Neural progenitor cell (in vitro differentiated cells): ENCODE measurements at regions not wholly inside any gene's neighbourhood (a gene's known extent, or its start where the extent isn't known, plus 50 kb on each side); places are given as distances from the start of the nearest gene placed in this dataset.

Experiments used
- DNase-seq: peaks from one replicate; pipeline ENCODE4 v3.0.0-alpha.2; 2016; ENCODE audit warnings: low spot score
- H2AFZ ChIP-seq: fragments of 200-600 bp; sonication (generic); replicated peaks from 2 replicates; pipeline ENCODE4 v1.6.1; 2016; ENCODE audit warnings: antibody characterized with exemption
- H3F3A ChIP-seq: fragments of 200-600 bp; sonication (generic); 2 replicates; pipeline ENCODE4 v1.6.1; 2016; ENCODE audit warnings: antibody characterized with exemption, low read depth
- H3K27ac ChIP-seq: fragments of 200-600 bp; sonication (generic); 2 replicates; pipeline ENCODE4 v1.5.1; 2016; ENCODE audit warnings: mild to moderate bottlenecking
- H3K27me3 ChIP-seq: fragments of 200-600 bp; sonication (generic); 2 replicates; pipeline ENCODE4 v1.6.1; 2016; ENCODE audit warnings: mild to moderate bottlenecking, moderate library complexity
- H3K36me3 ChIP-seq: fragments of 200-600 bp; sonication (generic); 2 replicates; pipeline ENCODE4 v1.5.1; 2016
- H3K4me1 ChIP-seq: fragments of 200-600 bp; sonication (generic); 2 replicates; pipeline ENCODE4 v1.6.1; 2016; ENCODE audit warnings: mixed run types
- H3K4me2 ChIP-seq: fragments of 200-600 bp; sonication (generic); 2 replicates; pipeline ENCODE4 v1.6.1; 2016
- H3K4me3 ChIP-seq: fragments of 200-600 bp; sonication (generic); 2 replicates; pipeline ENCODE4 v1.5.1; 2016
- H3K79me2 ChIP-seq: fragments of 200-600 bp; sonication (generic); 2 replicates; pipeline ENCODE4 v1.6.1; 2016; ENCODE audit warnings: low read depth
- H3K9ac ChIP-seq: fragments of 200-600 bp; sonication (generic); 2 replicates; pipeline ENCODE4 v1.6.1; 2016
- H3K9me3 ChIP-seq: fragments of 200-600 bp; sonication (generic); 2 replicates; pipeline ENCODE4 v1.5.1; 2016; ENCODE audit warnings: low read depth
- H4K20me1 ChIP-seq: fragments of 200-600 bp; sonication (generic); 2 replicates; pipeline ENCODE4 v1.6.1; 2016; ENCODE audit warnings: low read depth
- H3K27ac Mint-ChIP-seq: 3 replicates; pipeline ENCODE4 v1.8.0; 2021; ENCODE audit warnings: mixed read lengths
- H3K27me3 Mint-ChIP-seq: 2 replicates; pipeline ENCODE4 v1.8.0; 2022; ENCODE audit warnings: low read depth, mild to moderate bottlenecking, inconsistent platforms, moderate library complexity, mixed read lengths; ENCODE audit not compliant: insufficient read depth
- H3K36me3 Mint-ChIP-seq: 3 replicates; pipeline ENCODE4 v1.8.0; 2021; ENCODE audit warnings: mixed read lengths
- H3K4me1 Mint-ChIP-seq: 3 replicates; pipeline ENCODE4 v1.8.0; 2021; ENCODE audit warnings: mixed read lengths
- H3K4me3 Mint-ChIP-seq: 3 replicates; pipeline ENCODE4 v1.8.0; 2021; ENCODE audit warnings: mild to moderate bottlenecking, moderate library complexity, mixed read lengths
- H3K9me3 Mint-ChIP-seq: 3 replicates; pipeline ENCODE4 v1.8.0; 2020; ENCODE audit warnings: mixed read lengths
- EZH2 ChIP-seq: fragments of 200-600 bp; sonication (generic); IDR thresholded peaks from 2 replicates; pipeline ENCODE4 v1.6.1; 2017; ENCODE audit warnings: antibody characterized with exemption, mild to moderate bottlenecking, moderate library complexity
- EZH2phosphoT487 ChIP-seq: fragments of 200-600 bp; sonication (generic); IDR thresholded peaks from 2 replicates; pipeline ENCODE4 v1.6.1; 2017; ENCODE audit warnings: antibody characterized with exemption
- TF ChIP-seq, protein P1 (sequence below): fragments of 200-600 bp; sonication (generic); IDR thresholded peaks from 2 replicates; pipeline ENCODE4 v1.5.1; 2017; ENCODE audit warnings: antibody characterized with exemption, mild to moderate bottlenecking

DNA sequence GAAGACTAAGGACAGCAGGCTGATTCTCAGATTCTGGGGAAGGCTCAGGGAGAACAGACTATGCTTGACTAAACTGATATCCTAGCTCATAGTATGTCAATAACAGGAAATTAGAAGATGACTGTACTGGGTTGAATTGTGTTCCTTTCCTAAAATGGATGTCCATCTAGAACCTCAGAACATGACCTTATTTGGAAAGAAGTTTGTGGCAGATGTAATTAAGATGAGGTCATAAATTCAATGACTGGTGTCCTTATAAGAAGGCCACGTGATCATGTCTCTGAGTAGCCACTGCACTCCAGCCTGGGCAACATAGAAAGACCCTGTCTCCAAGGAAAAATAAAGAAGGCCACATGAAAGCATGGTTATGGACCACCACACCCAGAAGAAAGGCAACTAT lies 113.9 kb upstream of the STMND1 start:
- no peak for TF ChIP-seq EZH2
- no peak for TF ChIP-seq EZH2phosphoT487
- TF ChIP-seq, protein P1, sequence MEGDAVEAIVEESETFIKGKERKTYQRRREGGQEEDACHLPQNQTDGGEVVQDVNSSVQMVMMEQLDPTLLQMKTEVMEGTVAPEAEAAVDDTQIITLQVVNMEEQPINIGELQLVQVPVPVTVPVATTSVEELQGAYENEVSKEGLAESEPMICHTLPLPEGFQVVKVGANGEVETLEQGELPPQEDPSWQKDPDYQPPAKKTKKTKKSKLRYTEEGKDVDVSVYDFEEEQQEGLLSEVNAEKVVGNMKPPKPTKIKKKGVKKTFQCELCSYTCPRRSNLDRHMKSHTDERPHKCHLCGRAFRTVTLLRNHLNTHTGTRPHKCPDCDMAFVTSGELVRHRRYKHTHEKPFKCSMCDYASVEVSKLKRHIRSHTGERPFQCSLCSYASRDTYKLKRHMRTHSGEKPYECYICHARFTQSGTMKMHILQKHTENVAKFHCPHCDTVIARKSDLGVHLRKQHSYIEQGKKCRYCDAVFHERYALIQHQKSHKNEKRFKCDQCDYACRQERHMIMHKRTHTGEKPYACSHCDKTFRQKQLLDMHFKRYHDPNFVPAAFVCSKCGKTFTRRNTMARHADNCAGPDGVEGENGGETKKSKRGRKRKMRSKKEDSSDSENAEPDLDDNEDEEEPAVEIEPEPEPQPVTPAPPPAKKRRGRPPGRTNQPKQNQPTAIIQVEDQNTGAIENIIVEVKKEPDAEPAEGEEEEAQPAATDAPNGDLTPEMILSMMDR = no peak
- Histone ChIP-seq H3K4me2 (no peak overlapping the region), H4K20me1 (no peaks in the 10 kb centered on the region), H3K79me2 (no peaks in the 10 kb centered on the region), H3K9me3 (no peaks in the 10 kb centered on the region), H2AFZ (no peak overlapping the region), H3K4me1 (peaks cover under 1% of the 10 kb centered on the region), H3K9ac (no peak overlapping the region), H3F3A (no peaks in the 10 kb centered on the region), H3K36me3 (no peaks in the 10 kb centered on the region), H3K27ac (no peak overlapping the region), H3K4me3 (no peak overlapping the region), H3K27me3 (no peaks in the 10 kb centered on the region)
- H3K4me3 Mint-ChIP-seq = no peak overlapping the region
- peaks cover 4% of the 10 kb centered on the region for H3K36me3 Mint-ChIP-seq
- H3K27me3 Mint-ChIP-seq = peaks cover 2% of the 10 kb centered on the region
- no peak overlapping the region for H3K27ac Mint-ChIP-seq
- H3K4me1 Mint-ChIP-seq = no peaks in the 10 kb centered on the region
- H3K9me3 Mint-ChIP-seq = peaks cover 10% of the 10 kb centered on the region
- no peak for DNase-seq

DNA sequence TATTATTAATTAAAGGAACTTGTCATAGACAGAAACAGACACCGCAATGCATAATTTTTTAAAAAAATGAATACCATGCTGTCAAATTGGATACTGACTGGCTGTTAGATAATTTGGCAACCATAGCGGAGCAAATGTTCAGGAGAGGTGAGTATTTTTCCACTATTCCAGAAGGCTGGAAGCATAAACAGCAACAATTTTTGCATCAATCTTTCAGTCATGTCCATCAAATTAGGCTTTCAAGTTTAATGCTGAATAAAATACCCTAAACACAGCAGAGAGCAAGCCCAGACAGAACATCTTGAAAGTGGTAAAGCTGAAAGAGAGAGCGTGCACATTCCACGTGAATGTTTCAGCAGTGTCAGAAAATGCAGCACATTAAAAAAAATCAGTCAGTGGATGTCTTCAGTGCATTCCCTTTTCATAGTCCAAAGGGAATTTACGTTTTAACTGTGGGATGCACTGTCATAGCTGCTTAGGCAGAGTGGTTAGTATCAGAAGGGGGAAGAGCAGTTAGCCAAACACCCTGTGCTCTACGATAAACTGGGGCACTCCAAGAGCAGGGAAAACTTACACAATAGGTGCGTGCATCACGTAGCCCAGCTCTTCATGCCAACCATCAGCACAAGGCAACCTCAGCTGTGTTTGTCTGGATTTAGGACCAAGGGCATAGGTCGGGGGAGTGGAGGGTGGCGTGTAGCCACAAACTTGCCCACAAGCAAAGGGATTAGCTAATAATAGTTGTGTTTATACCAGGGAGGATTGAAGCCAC lies 116.2 kb upstream of the STMND1 start:
- H3K27me3 ChIP-seq = no peaks in the 10 kb centered on the region
- H2AFZ ChIP-seq = no peak overlapping the region
- TF ChIP-seq EZH2 (no peak), EZH2phosphoT487 (no peak)
- TF ChIP-seq, protein P1 = no peak
- no peak for DNase-seq
- no peak overlapping the region for H3K9ac ChIP-seq
- no peaks in the 10 kb centered on the region for H4K20me1 ChIP-seq
- peaks cover 4% of the 10 kb centered on the region for H3K36me3 Mint-ChIP-seq
- no peak overlapping the region for H3K27ac ChIP-seq
- H3K4me2 ChIP-seq = no peak overlapping the region
- no peak overlapping the region for H3K4me3 Mint-ChIP-seq
- H3K27me3 Mint-ChIP-seq = peaks cover 2% of the 10 kb centered on the region
- no peaks in the 10 kb centered on the region for H3F3A ChIP-seq
- no peaks in the 10 kb centered on the region for H3K9me3 ChIP-seq
- H3K79me2 ChIP-seq = no peaks in the 10 kb centered on the region
- H3K4me1 ChIP-seq = no peaks in the 10 kb centered on the region
- no peak overlapping the region for H3K27ac Mint-ChIP-seq
- H3K9me3 Mint-ChIP-seq = peaks cover 10% of the 10 kb centered on the region
- no peaks in the 10 kb centered on the region for H3K4me1 Mint-ChIP-seq
- H3K4me3 ChIP-seq = no peak overlapping the region
- no peaks in the 10 kb centered on the region for H3K36me3 ChIP-seq

GRCh38 chr6:16982807-16983206 lies 119.0 kb upstream of the STMND1 start:
- Histone ChIP-seq H3K4me3 (no peak overlapping the region), H3K27me3 (no peaks in the 10 kb centered on the region), H3K36me3 (no peaks in the 10 kb centered on the region), H2AFZ (no peak overlapping the region), H3K4me1 (no peaks in the 10 kb centered on the region), H3K79me2 (no peaks in the 10 kb centered on the region), H3K9me3 (no peaks in the 10 kb centered on the region), H4K20me1 (no peaks in the 10 kb centered on the region), H3F3A (no peaks in the 10 kb centered on the region), H3K9ac (no peak overlapping the region), H3K4me2 (no peak overlapping the region), H3K27ac (no peak overlapping the region)
- H3K4me3 Mint-ChIP-seq = no peak overlapping the region
- H3K36me3 Mint-ChIP-seq = no peaks in the 10 kb centered on the region
- H3K27ac Mint-ChIP-seq = no peak overlapping the region
- H3K4me1 Mint-ChIP-seq = no peaks in the 10 kb centered on the region
- TF ChIP-seq EZH2phosphoT487 = no peak
- TF ChIP-seq, protein P1 = no peak
- no peak for TF ChIP-seq EZH2
- H3K27me3 Mint-ChIP-seq = no peaks in the 10 kb centered on the region
- no peak for DNase-seq
- no peaks in the 10 kb centered on the region for H3K9me3 Mint-ChIP-seq
